ENCODE measurements at regions not wholly inside any gene's neighbourhood (a gene's known extent, or its start where the extent isn't known, plus 50 kb on each side); places are given as distances from the start of the nearest gene placed in this dataset.
"Not testable (repeated sequence)": the region's sequence is repeated elsewhere in the genome, so short reads cannot be mapped to it uniquely, and the experiment has no call there.

DNA sequence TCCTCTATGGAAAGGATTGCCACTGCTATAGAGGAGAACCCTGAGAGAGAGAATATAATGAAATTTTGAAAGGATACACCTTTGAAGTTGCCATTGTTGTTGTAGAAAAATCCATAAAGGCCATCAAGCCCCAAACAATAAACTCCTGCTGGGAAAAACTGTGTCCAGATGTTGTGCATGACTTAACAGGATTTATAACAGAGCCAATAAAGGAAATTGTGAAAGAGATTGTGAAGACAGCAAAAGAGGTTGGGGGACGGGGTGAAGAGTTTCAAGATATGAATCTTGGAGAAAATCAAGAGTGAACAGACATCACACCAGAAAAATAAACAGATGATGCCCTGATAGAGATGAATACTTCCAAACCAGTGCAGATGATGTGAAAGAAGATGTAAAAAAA is 396.4 kb downstream of the BCKDHB start:
- no peak overlapping the region for H3K4me3 ChIP-seq (ENCODE audit: low read depth, low read length)
- H3K36me3 ChIP-seq (ENCODE audit: control insufficient read depth, insufficient read depth, low read length): no peaks in the 10 kb centered on the region
- FAIRE-seq (no peak), DNase-seq (ENCODE audit: low read depth) (no peak)
- H3K27me3 ChIP-seq (ENCODE audit: control insufficient read depth, insufficient read depth, low read length): no peaks in the 10 kb centered on the region
- TF ChIP-seq, protein P1, sequence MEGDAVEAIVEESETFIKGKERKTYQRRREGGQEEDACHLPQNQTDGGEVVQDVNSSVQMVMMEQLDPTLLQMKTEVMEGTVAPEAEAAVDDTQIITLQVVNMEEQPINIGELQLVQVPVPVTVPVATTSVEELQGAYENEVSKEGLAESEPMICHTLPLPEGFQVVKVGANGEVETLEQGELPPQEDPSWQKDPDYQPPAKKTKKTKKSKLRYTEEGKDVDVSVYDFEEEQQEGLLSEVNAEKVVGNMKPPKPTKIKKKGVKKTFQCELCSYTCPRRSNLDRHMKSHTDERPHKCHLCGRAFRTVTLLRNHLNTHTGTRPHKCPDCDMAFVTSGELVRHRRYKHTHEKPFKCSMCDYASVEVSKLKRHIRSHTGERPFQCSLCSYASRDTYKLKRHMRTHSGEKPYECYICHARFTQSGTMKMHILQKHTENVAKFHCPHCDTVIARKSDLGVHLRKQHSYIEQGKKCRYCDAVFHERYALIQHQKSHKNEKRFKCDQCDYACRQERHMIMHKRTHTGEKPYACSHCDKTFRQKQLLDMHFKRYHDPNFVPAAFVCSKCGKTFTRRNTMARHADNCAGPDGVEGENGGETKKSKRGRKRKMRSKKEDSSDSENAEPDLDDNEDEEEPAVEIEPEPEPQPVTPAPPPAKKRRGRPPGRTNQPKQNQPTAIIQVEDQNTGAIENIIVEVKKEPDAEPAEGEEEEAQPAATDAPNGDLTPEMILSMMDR (IDR thresholded peaks at IDR 0.05; ENCODE audit: insufficient read depth, low read length, severe bottlenecking): no peak

DNA sequence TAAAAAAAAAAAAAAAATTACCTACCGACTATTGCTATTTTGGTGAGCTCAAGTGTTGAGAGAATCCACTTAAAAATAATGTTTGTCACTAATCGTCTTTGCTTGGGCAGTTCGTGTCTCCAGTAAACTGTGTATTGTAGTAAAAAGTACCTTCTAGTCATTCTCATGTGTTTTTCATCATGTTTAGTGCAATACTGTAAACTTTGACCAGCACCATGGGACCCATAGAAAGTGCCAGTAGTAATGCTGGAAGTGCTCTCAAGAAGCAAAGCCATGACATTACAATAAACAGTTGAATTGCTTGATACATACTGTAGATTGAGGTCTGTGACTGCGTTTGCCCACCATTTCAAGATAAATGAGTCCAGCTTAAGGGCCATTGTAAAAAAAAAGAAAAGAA is 395.2 kb downstream of the BCKDHB start:
- no peaks in the 10 kb centered on the region for H3K36me3 ChIP-seq (ENCODE audit: control insufficient read depth, insufficient read depth, low read length)
- no peak for FAIRE-seq
- DNase-seq (ENCODE audit: low read depth): no peak
- no peaks in the 10 kb centered on the region for H3K27me3 ChIP-seq (ENCODE audit: control insufficient read depth, insufficient read depth, low read length)
- TF ChIP-seq, protein P1 (IDR thresholded peaks at IDR 0.05; ENCODE audit: insufficient read depth, low read length, severe bottlenecking): no peak
- H3K4me3 ChIP-seq (ENCODE audit: low read depth, low read length): no peak overlapping the region

DNA sequence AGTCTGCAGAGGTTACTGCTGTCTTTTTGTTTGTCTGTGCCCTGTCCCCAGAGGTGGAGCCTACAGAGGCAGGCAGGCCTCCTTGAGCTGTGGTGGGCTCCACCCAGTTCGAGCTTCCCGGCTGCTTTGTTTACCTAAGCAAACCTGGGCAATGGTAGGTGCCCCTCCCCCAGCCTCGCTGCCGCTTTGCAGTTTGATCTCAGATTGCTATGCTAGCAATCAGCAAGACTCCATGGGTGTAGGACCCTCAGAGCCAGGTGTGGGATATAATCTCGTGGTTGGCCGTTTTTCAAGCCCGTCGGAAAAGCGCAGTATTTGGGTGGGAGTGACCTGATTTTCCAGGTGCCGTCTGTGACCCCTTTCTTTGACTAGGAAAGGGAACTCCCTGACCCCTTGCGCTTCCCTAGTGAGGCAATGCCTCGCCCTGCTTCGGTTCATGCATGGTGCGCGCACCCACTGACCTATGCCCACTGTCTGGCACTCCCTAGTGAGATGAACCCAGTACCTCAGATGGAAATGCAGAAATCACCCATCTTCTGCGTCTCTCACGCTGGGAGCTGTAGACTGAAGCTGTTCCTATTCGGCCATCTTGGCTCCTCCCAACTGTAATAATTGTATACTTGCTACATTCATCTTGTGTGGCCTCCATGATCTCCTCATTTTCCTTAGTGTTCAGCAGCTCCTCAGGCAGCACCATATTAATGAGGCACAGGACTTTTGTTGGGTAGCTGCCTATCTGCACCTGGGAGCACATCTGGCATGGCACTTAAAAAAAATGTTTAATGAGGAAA is 391.4 kb downstream of the BCKDHB start:
- not testable (repeated sequence) for H3K36me3 ChIP-seq (ENCODE audit: control insufficient read depth, insufficient read depth, low read length); FAIRE-seq; H3K4me3 ChIP-seq (ENCODE audit: low read depth, low read length); DNase-seq (ENCODE audit: low read depth); H3K27me3 ChIP-seq (ENCODE audit: control insufficient read depth, insufficient read depth, low read length)

DNA sequence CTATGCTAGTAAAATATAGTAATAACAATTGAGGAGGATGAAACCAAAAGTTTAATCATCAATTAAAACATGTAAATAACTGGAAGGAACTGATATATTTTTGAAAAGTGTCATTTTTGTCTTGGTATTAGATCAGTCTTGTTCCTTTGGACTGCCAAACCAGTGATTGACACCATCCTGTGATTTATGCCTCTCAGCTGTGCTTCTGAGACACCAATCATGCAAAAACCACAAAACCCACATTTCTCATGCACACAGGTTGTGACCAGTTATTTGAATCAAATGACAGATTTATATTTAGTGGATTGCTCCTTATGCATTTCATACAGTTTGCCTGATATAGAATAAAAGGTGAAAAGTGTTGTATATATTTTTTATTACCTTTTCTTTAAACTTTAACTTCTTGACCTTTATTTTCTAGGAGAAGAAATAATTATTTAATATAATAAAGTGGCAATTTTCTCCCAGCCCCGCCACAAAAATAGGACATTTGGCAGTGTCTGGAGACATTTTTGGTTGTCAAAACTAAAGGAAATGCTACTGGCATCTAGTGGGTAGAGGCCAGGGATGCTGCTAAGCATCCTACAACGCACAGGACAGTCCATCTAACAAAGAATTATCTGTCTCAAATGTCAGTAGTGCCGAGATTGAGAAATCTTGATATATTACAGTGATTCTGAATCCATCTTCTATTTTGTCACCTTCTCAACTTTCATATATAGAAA is 383.6 kb downstream of the BCKDHB start:
- TF ChIP-seq, protein P1 (IDR thresholded peaks at IDR 0.05; ENCODE audit: insufficient read depth, low read length, severe bottlenecking): no peak
- FAIRE-seq: no peak
- H3K4me3 ChIP-seq (ENCODE audit: low read depth, low read length): no peak overlapping the region
- no peaks in the 10 kb centered on the region for H3K36me3 ChIP-seq (ENCODE audit: control insufficient read depth, insufficient read depth, low read length)
- H3K27me3 ChIP-seq (ENCODE audit: control insufficient read depth, insufficient read depth, low read length): no peaks in the 10 kb centered on the region
- DNase-seq (ENCODE audit: low read depth): peak; percentile 55

DNA sequence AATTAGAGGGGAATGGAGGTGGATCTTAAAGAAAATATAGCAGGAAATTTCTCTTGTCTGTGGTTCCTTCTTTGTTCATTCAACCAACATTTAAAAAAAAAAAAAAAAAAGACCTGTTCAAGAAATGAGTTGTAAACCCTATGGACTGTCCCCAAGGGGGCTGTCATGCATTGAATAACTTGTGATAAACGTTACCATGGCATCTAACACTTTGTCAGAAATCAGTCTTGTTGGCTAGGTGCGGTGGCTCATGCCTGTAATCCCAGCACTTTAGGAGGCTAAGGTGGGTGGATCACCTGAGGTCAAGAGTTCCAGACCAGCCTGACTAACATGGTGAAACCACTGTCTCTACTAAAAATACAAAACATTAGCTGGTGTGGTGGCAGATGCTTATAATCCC is 381.7 kb downstream of the BCKDHB start:
- Histone ChIP-seq H3K4me3 (ENCODE audit: low read depth, low read length) (no peak overlapping the region), H3K36me3 (ENCODE audit: control insufficient read depth, insufficient read depth, low read length) (no peaks in the 10 kb centered on the region), H3K27me3 (ENCODE audit: control insufficient read depth, insufficient read depth, low read length) (no peaks in the 10 kb centered on the region)
- DNase-seq (ENCODE audit: low read depth) (no peak), FAIRE-seq (no peak)
- TF ChIP-seq, protein P1 (IDR thresholded peaks at IDR 0.05; ENCODE audit: insufficient read depth, low read length, severe bottlenecking): no peak

DNA sequence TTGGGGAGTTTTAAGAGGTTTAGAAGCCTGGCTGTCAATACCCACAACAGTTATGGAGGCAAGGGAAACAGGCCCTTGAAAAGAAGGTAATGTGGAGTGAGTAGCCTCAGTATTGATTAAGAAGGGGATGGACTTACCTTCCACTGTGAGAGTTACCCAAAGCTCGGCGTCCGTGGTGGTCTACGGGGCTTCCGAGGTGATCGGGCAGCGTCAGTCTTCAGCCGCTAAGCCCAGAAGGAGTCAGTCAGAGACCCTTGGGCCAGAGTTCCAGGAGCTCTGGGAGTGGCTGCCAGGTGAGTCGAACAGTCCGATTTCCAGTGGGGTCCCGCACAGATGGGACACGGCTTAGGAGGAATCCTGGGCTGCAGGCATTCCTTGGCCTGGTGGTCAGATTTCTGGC is 379.0 kb downstream of the BCKDHB start:
- not testable (repeated sequence) for H3K27me3 ChIP-seq (ENCODE audit: control insufficient read depth, insufficient read depth, low read length); DNase-seq (ENCODE audit: low read depth); H3K4me3 ChIP-seq (ENCODE audit: low read depth, low read length); FAIRE-seq; H3K36me3 ChIP-seq (ENCODE audit: control insufficient read depth, insufficient read depth, low read length)
